ENCODE measurements at regions not wholly inside any gene's neighbourhood (a gene's known extent, or its start where the extent isn't known, plus 50 kb on each side); places are given as distances from the start of the nearest gene placed in this dataset.

DNA sequence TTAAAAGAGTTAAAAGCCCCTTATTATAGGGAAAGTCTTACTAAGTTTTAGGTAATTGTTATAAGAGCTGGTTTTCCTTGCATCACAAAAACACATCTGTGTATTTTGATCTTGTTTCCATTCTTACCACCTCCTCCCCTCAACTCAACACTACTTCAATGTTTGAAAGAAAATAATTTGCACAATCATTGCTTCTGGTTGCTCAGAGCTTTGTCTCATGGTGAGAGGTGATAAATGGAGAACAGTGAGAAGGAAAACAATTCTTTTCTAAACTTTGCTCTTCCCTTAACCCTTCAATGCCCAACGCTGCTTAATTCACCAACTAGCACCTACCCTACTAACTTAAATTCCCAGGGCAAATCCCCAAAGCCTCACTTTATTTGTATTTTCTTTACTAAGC, 268.1 kb upstream of the LINC00305 start:
- DNase-seq (ENCODE audit: low read depth in 1 of 2, low spot score in 1 of 2): no peak
- no peaks in the 10 kb centered on the region for H3K27me3 ChIP-seq (ENCODE audit: insufficient read depth, poor library complexity, severe bottlenecking)
- no peak overlapping the region for H3K4me3 ChIP-seq (replicated peaks; ENCODE audit: insufficient read depth, low read length)
- no peak overlapping the region; the same call in 1 of the 2 replicates for H3K27ac ChIP-seq (replicated peaks)
- TF ChIP-seq GABPA (IDR thresholded peaks at IDR 0.05; ENCODE audit: low read depth) (no peak), SPI1 (IDR thresholded peaks at IDR 0.05; ENCODE audit: borderline replicate concordance, low read depth) (no peak), POLR2AphosphoS5 (IDR thresholded peaks at IDR 0.05; ENCODE audit: low read depth) (no peak)
- TF ChIP-seq, protein P1, sequence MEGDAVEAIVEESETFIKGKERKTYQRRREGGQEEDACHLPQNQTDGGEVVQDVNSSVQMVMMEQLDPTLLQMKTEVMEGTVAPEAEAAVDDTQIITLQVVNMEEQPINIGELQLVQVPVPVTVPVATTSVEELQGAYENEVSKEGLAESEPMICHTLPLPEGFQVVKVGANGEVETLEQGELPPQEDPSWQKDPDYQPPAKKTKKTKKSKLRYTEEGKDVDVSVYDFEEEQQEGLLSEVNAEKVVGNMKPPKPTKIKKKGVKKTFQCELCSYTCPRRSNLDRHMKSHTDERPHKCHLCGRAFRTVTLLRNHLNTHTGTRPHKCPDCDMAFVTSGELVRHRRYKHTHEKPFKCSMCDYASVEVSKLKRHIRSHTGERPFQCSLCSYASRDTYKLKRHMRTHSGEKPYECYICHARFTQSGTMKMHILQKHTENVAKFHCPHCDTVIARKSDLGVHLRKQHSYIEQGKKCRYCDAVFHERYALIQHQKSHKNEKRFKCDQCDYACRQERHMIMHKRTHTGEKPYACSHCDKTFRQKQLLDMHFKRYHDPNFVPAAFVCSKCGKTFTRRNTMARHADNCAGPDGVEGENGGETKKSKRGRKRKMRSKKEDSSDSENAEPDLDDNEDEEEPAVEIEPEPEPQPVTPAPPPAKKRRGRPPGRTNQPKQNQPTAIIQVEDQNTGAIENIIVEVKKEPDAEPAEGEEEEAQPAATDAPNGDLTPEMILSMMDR (IDR thresholded peaks at IDR 0.05; ENCODE audit: insufficient read depth, low read length): no peak
- TF ChIP-seq, protein P2, sequence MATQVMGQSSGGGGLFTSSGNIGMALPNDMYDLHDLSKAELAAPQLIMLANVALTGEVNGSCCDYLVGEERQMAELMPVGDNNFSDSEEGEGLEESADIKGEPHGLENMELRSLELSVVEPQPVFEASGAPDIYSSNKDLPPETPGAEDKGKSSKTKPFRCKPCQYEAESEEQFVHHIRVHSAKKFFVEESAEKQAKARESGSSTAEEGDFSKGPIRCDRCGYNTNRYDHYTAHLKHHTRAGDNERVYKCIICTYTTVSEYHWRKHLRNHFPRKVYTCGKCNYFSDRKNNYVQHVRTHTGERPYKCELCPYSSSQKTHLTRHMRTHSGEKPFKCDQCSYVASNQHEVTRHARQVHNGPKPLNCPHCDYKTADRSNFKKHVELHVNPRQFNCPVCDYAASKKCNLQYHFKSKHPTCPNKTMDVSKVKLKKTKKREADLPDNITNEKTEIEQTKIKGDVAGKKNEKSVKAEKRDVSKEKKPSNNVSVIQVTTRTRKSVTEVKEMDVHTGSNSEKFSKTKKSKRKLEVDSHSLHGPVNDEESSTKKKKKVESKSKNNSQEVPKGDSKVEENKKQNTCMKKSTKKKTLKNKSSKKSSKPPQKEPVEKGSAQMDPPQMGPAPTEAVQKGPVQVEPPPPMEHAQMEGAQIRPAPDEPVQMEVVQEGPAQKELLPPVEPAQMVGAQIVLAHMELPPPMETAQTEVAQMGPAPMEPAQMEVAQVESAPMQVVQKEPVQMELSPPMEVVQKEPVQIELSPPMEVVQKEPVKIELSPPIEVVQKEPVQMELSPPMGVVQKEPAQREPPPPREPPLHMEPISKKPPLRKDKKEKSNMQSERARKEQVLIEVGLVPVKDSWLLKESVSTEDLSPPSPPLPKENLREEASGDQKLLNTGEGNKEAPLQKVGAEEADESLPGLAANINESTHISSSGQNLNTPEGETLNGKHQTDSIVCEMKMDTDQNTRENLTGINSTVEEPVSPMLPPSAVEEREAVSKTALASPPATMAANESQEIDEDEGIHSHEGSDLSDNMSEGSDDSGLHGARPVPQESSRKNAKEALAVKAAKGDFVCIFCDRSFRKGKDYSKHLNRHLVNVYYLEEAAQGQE (IDR thresholded peaks at IDR 0.05; ENCODE audit: insufficient replicate concordance, low read depth): no peak

DNA sequence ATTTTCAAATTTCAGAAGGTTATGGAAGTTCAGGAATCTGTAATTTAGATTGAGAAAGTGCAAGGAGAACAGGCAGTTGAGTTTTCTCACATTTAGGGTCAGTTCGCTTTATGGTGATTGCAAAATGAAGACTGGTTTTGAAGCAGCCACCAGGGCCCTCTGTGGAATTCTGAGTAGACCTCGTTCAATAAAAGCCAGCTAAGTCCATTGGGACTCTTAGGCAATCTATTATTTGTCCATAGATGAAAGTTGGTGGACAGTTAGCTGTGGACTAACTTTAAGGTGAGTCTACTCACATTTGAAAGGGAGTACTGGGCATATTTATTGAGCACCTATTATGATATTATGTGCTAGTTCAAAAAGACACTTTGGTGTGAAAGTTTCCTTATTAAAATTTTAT, 266.3 kb upstream of the LINC00305 start:
- no peak for DNase-seq (ENCODE audit: low read depth in 1 of 2, low spot score in 1 of 2)
- no peak overlapping the region for H3K27ac ChIP-seq (replicated peaks)
- no peaks in the 10 kb centered on the region for H3K27me3 ChIP-seq (ENCODE audit: insufficient read depth, poor library complexity, severe bottlenecking)
- TF ChIP-seq, protein P1 (IDR thresholded peaks at IDR 0.05; ENCODE audit: insufficient read depth, low read length): no peak
- no peak for TF ChIP-seq POLR2AphosphoS5 (IDR thresholded peaks at IDR 0.05; ENCODE audit: low read depth)
- no peak for TF ChIP-seq GABPA (IDR thresholded peaks at IDR 0.05; ENCODE audit: low read depth)
- no peak for TF ChIP-seq SPI1 (IDR thresholded peaks at IDR 0.05; ENCODE audit: borderline replicate concordance, low read depth)
- TF ChIP-seq, protein P2 (IDR thresholded peaks at IDR 0.05; ENCODE audit: insufficient replicate concordance, low read depth): no peak
- H3K4me3 ChIP-seq (replicated peaks; ENCODE audit: insufficient read depth, low read length): no peak overlapping the region

DNA sequence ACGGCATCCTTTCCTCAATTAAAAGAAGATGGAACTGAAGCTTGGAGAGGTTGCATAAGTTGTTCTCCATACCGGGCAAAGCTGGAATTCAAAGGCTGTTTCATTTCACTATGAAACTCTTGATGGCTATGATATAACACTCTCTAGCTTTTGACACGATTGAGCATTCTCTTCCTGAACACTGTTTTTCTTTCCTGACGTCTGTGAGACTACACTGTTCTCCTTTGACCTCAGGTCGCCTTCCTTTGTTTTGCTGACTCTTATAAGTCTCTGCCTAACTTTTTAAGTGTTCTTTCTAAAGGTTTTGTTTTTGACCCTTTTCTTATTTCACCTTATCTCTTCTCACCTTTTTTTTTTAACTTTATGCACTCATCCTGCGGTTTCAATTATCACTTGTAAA, 261.8 kb upstream of the LINC00305 start:
- no peak overlapping the region for H3K4me3 ChIP-seq (replicated peaks; ENCODE audit: insufficient read depth, low read length)
- DNase-seq (ENCODE audit: low read depth in 1 of 2, low spot score in 1 of 2): no peak
- no peak overlapping the region for H3K27ac ChIP-seq (replicated peaks)
- TF ChIP-seq GABPA (IDR thresholded peaks at IDR 0.05; ENCODE audit: low read depth): no peak
- TF ChIP-seq, protein P2 (IDR thresholded peaks at IDR 0.05; ENCODE audit: insufficient replicate concordance, low read depth): no peak
- TF ChIP-seq POLR2AphosphoS5 (IDR thresholded peaks at IDR 0.05; ENCODE audit: low read depth): no peak
- no peak for TF ChIP-seq SPI1 (IDR thresholded peaks at IDR 0.05; ENCODE audit: borderline replicate concordance, low read depth)
- TF ChIP-seq, protein P1 (IDR thresholded peaks at IDR 0.05; ENCODE audit: insufficient read depth, low read length): no peak
- H3K27me3 ChIP-seq (ENCODE audit: insufficient read depth, poor library complexity, severe bottlenecking): no peaks in the 10 kb centered on the region
